ENCODE measurements at regions not wholly inside any gene's neighbourhood (a gene's known extent, or its start where the extent isn't known, plus 50 kb on each side); places are given as distances from the start of the nearest gene placed in this dataset.

DNA sequence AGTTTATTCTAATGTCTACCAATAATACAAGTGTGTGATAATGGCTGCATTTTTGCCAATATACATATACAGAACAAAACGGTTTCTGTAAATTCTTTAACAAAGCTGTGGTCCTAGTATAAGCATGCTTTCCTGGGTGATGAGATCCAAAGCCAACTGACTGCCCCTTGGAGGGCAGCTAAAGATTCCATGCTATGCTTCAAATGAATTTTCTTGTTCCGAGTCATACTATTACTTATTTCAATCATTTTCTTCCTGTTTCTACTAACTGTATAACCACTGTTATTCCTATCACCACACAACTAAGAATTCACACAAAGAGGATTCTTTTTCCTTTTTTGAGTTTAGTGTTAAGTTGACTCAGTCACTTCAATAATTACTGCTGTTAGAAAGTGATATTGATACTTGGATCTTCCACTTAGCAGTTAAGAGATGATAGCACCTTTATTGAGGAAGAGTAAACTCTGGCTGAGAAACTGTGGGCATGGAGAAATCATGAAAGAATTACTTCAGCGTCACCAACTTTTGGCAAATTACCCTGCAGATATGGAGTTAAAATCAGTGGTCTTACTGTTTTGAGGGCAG lies 197.5 kb downstream of the ARL4A start (continued):
- TF ChIP-seq, protein P1, sequence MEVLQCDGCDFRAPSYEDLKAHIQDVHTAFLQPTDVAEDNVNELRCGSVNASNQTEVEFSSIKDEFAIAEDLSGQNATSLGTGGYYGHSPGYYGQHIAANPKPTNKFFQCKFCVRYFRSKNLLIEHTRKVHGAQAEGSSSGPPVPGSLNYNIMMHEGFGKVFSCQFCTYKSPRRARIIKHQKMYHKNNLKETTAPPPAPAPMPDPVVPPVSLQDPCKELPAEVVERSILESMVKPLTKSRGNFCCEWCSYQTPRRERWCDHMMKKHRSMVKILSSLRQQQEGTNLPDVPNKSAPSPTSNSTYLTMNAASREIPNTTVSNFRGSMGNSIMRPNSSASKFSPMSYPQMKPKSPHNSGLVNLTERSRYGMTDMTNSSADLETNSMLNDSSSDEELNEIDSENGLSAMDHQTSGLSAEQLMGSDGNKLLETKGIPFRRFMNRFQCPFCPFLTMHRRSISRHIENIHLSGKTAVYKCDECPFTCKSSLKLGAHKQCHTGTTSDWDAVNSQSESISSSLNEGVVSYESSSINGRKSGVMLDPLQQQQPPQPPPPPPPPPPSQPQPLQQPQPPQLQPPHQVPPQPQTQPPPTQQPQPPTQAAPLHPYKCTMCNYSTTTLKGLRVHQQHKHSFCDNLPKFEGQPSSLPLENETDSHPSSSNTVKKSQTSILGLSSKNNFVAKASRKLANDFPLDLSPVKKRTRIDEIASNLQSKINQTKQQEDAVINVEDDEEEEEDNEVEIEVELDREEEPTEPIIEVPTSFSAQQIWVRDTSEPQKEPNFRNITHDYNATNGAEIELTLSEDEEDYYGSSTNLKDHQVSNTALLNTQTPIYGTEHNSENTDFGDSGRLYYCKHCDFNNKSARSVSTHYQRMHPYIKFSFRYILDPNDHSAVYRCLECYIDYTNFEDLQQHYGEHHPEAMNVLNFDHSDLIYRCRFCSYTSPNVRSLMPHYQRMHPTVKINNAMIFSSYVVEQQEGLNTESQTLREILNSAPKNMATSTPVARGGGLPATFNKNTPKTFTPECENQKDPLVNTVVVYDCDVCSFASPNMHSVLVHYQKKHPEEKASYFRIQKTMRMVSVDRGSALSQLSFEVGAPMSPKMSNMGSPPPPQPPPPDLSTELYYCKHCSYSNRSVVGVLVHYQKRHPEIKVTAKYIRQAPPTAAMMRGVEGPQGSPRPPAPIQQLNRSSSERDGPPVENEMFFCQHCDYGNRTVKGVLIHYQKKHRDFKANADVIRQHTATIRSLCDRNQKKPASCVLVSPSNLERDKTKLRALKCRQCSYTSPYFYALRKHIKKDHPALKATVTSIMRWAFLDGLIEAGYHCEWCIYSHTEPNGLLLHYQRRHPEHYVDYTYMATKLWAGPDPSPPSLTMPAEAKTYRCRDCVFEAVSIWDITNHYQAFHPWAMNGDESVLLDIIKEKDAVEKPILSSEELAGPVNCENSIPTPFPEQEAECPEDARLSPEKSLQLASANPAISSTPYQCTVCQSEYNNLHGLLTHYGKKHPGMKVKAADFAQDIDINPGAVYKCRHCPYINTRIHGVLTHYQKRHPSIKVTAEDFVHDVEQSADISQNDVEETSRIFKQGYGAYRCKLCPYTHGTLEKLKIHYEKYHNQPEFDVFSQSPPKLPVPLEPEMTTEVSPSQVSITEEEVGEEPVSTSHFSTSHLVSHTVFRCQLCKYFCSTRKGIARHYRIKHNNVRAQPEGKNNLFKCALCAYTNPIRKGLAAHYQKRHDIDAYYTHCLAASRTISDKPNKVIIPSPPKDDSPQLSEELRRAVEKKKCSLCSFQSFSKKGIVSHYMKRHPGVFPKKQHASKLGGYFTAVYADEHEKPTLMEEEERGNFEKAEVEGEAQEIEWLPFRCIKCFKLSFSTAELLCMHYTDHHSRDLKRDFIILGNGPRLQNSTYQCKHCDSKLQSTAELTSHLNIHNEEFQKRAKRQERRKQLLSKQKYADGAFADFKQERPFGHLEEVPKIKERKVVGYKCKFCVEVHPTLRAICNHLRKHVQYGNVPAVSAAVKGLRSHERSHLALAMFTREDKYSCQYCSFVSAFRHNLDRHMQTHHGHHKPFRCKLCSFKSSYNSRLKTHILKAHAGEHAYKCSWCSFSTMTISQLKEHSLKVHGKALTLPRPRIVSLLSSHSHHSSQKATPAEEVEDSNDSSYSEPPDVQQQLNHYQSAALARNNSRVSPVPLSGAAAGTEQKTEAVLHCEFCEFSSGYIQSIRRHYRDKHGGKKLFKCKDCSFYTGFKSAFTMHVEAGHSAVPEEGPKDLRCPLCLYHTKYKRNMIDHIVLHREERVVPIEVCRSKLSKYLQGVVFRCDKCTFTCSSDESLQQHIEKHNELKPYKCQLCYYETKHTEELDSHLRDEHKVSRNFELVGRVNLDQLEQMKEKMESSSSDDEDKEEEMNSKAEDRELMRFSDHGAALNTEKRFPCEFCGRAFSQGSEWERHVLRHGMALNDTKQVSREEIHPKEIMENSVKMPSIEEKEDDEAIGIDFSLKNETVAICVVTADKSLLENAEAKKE (CRISPR knock-in tag; IDR thresholded peaks at IDR 0.05): no peak

DNA sequence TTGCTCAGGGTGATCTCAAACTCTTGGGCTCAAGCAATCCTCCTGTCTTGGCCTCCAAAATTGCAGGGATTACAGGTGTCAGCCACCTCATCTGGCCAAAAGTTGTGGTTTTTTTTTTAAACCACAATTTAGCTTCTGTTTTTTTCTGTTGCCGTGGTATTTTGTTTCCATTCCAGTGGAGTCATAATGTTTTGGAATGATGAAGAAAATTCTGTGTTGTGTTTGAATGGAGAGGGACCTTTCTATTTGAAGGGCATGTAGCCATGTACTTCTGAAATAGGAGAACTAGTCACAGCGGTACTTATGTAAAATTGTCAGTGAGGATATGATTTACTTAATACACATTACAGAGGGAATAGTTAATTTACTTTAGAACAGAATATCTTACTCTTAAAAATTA lies 201.3 kb downstream of the ARL4A start:
- Mint-ChIP-seq H3K9me3 (no peaks in the 10 kb centered on the region), H3K27ac (no peak overlapping the region), H3K27me3 (ENCODE audit: insufficient read depth, low read depth, poor library complexity) (peaks cover 4% of the 10 kb centered on the region), H3K36me3 (ENCODE audit: low read depth) (no peaks in the 10 kb centered on the region; the same call in 2 of the 3 replicates), H3K4me1 (no peaks in the 10 kb centered on the region), H3K4me3 (no peak overlapping the region)
- H3K9me2 ChIP-seq (ENCODE audit: insufficient read depth): no peaks in the 10 kb centered on the region
- no peaks in the 10 kb centered on the region for H4K20me1 ChIP-seq (replicated peaks; ENCODE audit: insufficient read depth)
- H3K4me2 ChIP-seq: no peak overlapping the region
- no peak for ATAC-seq
- no peak overlapping the region for H3K4me3 ChIP-seq
- no peaks in the 10 kb centered on the region for H3K36me3 ChIP-seq (ENCODE audit: insufficient read depth)
- no peaks in the 10 kb centered on the region for H3K27me3 ChIP-seq (ENCODE audit: insufficient read depth)
- no peaks in the 10 kb centered on the region for H3K79me2 ChIP-seq (replicated peaks; ENCODE audit: insufficient read depth)
- no peaks in the 10 kb centered on the region for H3K4me1 ChIP-seq (ENCODE audit: insufficient read depth)
- H3F3A ChIP-seq (replicated peaks; ENCODE audit: low read depth): no peaks in the 10 kb centered on the region
- DNase-seq (ENCODE audit: low spot score): no peak
- no peak overlapping the region for H2AFZ ChIP-seq
- no peak overlapping the region for H3K27ac ChIP-seq (ENCODE audit: low read depth)
- TF ChIP-seq JUNB (IDR thresholded peaks at IDR 0.05; ENCODE audit: unreplicated experiment) (no peak), ZNF114 (CRISPR knock-in tag; IDR thresholded peaks at IDR 0.05) (no peak), STAT1 (IDR thresholded peaks at IDR 0.05; ENCODE audit: unreplicated experiment) (no peak), POLR2AphosphoS5 (IDR thresholded peaks at IDR 0.05; ENCODE audit: low read depth) (no peak), ZNF331 (CRISPR knock-in tag; IDR thresholded peaks at IDR 0.05; ENCODE audit: low read depth) (no peak), EZH2 (IDR thresholded peaks at IDR 0.05; ENCODE audit: low read depth, unreplicated experiment) (no peak), CREB1 (CRISPR knock-in tag; IDR thresholded peaks at IDR 0.05; ENCODE audit: low read depth) (no peak)
- TF ChIP-seq, protein P2, sequence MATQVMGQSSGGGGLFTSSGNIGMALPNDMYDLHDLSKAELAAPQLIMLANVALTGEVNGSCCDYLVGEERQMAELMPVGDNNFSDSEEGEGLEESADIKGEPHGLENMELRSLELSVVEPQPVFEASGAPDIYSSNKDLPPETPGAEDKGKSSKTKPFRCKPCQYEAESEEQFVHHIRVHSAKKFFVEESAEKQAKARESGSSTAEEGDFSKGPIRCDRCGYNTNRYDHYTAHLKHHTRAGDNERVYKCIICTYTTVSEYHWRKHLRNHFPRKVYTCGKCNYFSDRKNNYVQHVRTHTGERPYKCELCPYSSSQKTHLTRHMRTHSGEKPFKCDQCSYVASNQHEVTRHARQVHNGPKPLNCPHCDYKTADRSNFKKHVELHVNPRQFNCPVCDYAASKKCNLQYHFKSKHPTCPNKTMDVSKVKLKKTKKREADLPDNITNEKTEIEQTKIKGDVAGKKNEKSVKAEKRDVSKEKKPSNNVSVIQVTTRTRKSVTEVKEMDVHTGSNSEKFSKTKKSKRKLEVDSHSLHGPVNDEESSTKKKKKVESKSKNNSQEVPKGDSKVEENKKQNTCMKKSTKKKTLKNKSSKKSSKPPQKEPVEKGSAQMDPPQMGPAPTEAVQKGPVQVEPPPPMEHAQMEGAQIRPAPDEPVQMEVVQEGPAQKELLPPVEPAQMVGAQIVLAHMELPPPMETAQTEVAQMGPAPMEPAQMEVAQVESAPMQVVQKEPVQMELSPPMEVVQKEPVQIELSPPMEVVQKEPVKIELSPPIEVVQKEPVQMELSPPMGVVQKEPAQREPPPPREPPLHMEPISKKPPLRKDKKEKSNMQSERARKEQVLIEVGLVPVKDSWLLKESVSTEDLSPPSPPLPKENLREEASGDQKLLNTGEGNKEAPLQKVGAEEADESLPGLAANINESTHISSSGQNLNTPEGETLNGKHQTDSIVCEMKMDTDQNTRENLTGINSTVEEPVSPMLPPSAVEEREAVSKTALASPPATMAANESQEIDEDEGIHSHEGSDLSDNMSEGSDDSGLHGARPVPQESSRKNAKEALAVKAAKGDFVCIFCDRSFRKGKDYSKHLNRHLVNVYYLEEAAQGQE (IDR thresholded peaks at IDR 0.05; ENCODE audit: unreplicated experiment): no peak

Measured in GM23338 (cell line).